A673 (cell line): ENCODE measurements at regions not wholly inside any gene's neighbourhood (a gene's known extent, or its start where the extent isn't known, plus 50 kb on each side); places are given as distances from the start of the nearest gene placed in this dataset.
"Not testable (repeated sequence)": the region's sequence is repeated elsewhere in the genome, so short reads cannot be mapped to it uniquely, and the experiment has no call there.

Source experiments
- BruUV-seq: library from RNA; stranded (reverse); fragments of 400-500 nt; replicated peaks from 2 replicates; lab custom pipeline; 2021; lab: Mats Ljungman, UMichigan
- CTCF ChIA-PET: fragments of 300-600 bp; sonication (Branson Sonifier 250); formaldehyde crosslinking; loops from one replicate; lab custom pipeline; 2022; ENCODE audit warnings: antibody characterized with exemption; lab: Charles Lee
- POLR2A ChIA-PET: fragments of 300-600 bp; sonication (Branson Sonifier 250); formaldehyde crosslinking; loops from one replicate; lab custom pipeline; 2022; ENCODE audit warnings: antibody characterized with exemption; ENCODE audit not compliant: low non-redundant PET; lab: Charles Lee
- DNase-seq: peaks from one replicate; pipeline ENCODE4 v3.0.0-alpha.2; 2015; ENCODE audit warnings: low spot score
- H3K27ac ChIP-seq: fragments of 200-600 bp; sonication (generic); 2 replicates; pipeline ENCODE4 v1.5.1; 2016; ENCODE audit warnings: mixed run types, low read depth, mild to moderate bottlenecking, mixed read lengths, antibody characterized with exemption, low read length; ENCODE audit not compliant: poor library complexity, severe bottlenecking
- H3K27me3 ChIP-seq: fragments of 200-600 bp; sonication (generic); replicated peaks from 2 replicates; pipeline ENCODE4 v1.6.1; 2017; ENCODE audit warnings: mixed run types, low read depth, mild to moderate bottlenecking, mixed read lengths, antibody characterized with exemption, low read length; ENCODE audit not compliant: insufficient read depth, poor library complexity
- H3K36me3 ChIP-seq: fragments of 200-600 bp; sonication (generic); 2 replicates; pipeline ENCODE4 v1.6.1; 2016; ENCODE audit warnings: mixed run types, mild to moderate bottlenecking, mixed read lengths, antibody characterized with exemption, low read length; ENCODE audit not compliant: insufficient read depth, poor library complexity, severe bottlenecking
- H3K4me1 ChIP-seq: fragments of 200-600 bp; sonication (generic); 2 replicates; pipeline ENCODE4 v1.6.1; 2017; ENCODE audit warnings: mixed run types, mild to moderate bottlenecking, mixed read lengths, antibody characterized with exemption, low read length; ENCODE audit not compliant: insufficient read depth, poor library complexity, severe bottlenecking
- H3K4me3 ChIP-seq: fragments of 200-600 bp; sonication (generic); 2 replicates; pipeline ENCODE4 v1.5.1; 2016; ENCODE audit warnings: low read depth, mixed run types, mild to moderate bottlenecking, mixed read lengths, low read length; ENCODE audit not compliant: poor library complexity, severe bottlenecking
- H3K9me3 ChIP-seq: fragments of 200-600 bp; sonication (generic); 2 replicates; pipeline ENCODE4 v1.6.1; 2016; ENCODE audit warnings: mixed run types, low read depth, mild to moderate bottlenecking, mixed read lengths, antibody characterized with exemption, low read length; ENCODE audit not compliant: poor library complexity, severe bottlenecking
- intact Hi-C: fragments of 100-400 bp; cut with micrococcal nuclease; formaldehyde crosslinking; loops from one replicate; pipeline ENCODE4 v1.10.0; 2022; ENCODE audit not compliant: unreplicated experiment

- DNase-seq, H3K36me3 ChIP-seq, H3K9me3 ChIP-seq, H3K27ac ChIP-seq, CTCF ChIA-PET, intact Hi-C loops, H3K4me1 ChIP-seq, H3K27me3 ChIP-seq, H3K4me3 ChIP-seq, POLR2A ChIA-PET, BruUV-seq: not testable (repeated sequence)
Observed at GRCh38 chr7:75201606-75202079, 109.3 kb downstream of the GTF2IRD2B start.

- BruUV-seq, H3K27ac ChIP-seq, H3K4me3 ChIP-seq, DNase-seq, H3K9me3 ChIP-seq, H3K4me1 ChIP-seq, intact Hi-C loops, CTCF ChIA-PET, POLR2A ChIA-PET, H3K36me3 ChIP-seq, H3K27me3 ChIP-seq: not testable (repeated sequence)
Observed at GRCh38 chr7:75205367-75206085, 113.1 kb downstream of the GTF2IRD2B start.

DNA sequence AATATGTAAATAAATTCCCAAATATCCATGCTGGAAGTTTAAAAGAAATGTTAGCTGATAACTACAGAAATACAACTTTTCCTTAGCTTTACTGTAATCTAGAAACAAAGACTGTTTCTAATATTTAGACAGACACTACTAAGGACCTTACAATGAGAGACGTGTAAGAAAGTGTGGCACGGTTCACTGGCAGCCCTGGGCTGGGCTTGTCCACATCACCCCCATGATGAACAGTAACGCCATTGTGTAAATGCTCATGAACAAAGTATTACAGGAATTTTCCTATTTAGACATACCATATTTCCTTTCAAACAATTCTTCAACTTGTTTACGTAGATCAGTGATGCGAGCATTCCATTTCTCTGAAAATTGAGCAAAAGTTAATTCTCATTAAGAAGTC is 123.1 kb downstream of the GTF2IRD2B start:
- CTCF ChIA-PET, intact Hi-C loops, H3K27ac ChIP-seq, H3K4me3 ChIP-seq, H3K36me3 ChIP-seq, DNase-seq, H3K27me3 ChIP-seq, BruUV-seq, POLR2A ChIA-PET, H3K4me1 ChIP-seq, H3K9me3 ChIP-seq: not testable (repeated sequence)

- BruUV-seq, H3K36me3 ChIP-seq, H3K4me1 ChIP-seq, H3K27ac ChIP-seq, POLR2A ChIA-PET, H3K9me3 ChIP-seq, intact Hi-C loops, DNase-seq, H3K27me3 ChIP-seq, H3K4me3 ChIP-seq, CTCF ChIA-PET: not testable (repeated sequence)
Observed at GRCh38 chr7:75216963-75217362, 124.6 kb downstream of the GTF2IRD2B start.

- not testable (repeated sequence) for H3K36me3 ChIP-seq, H3K27ac ChIP-seq
Observed at GRCh38 chr7:75226102-75226501, 133.7 kb downstream of the GTF2IRD2B start.

DNA sequence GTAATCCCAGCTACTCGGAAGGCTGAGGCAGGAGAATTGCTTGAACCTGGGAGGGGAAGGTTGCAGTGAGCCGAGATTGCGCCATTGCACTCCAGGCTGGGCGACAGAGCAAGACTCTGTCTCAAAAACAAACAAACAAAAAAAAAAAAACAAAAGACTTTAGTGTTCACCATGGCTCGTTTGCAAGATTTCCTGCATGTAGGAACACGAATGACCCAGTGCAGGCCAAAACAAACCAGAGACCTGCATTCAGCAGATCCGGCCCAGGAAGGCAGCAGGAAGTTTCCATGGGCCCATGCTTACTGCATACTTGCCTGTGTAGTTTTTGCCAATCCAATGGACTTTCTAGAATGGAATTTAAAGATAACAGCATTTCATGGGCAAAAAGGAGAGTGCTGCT is 137.2 kb downstream of the GTF2IRD2B start:
- H3K4me3 ChIP-seq, H3K9me3 ChIP-seq, H3K27me3 ChIP-seq, CTCF ChIA-PET, H3K27ac ChIP-seq, BruUV-seq, DNase-seq, intact Hi-C loops, H3K36me3 ChIP-seq, H3K4me1 ChIP-seq, POLR2A ChIA-PET: not testable (repeated sequence)

More at GRCh38 chr7:75226102-75226501, 133.7 kb downstream of the GTF2IRD2B start:
- H3K4me1 ChIP-seq, H3K9me3 ChIP-seq, POLR2A ChIA-PET, H3K27me3 ChIP-seq, BruUV-seq, CTCF ChIA-PET, intact Hi-C loops, DNase-seq, H3K4me3 ChIP-seq: not testable (repeated sequence)

GRCh38 chr7:75230558-75230957 is 138.2 kb downstream of the GTF2IRD2B start:
- DNase-seq, H3K4me3 ChIP-seq, H3K36me3 ChIP-seq, CTCF ChIA-PET, H3K27ac ChIP-seq, H3K27me3 ChIP-seq, H3K4me1 ChIP-seq, intact Hi-C loops, POLR2A ChIA-PET, BruUV-seq, H3K9me3 ChIP-seq: not testable (repeated sequence)
